GM12878 (cell line): ENCODE measurements at regions not wholly inside any gene's neighbourhood (a gene's known extent, or its start where the extent isn't known, plus 50 kb on each side); places are given as distances from the start of the nearest gene placed in this dataset.

ENCODE experiments used
- ATAC-seq: fragments of 200-7000 bp; cut with Tn5 transposase; 3 replicates; pipeline ENCODE4 v1.9.1; 2020; ENCODE audit warnings: mild to moderate bottlenecking, moderate library complexity
- BruUV-seq: library from RNA; stranded (reverse); fragments of 400-500 nt; replicated peaks from 2 replicates; lab custom pipeline; 2021; lab: Mats Ljungman, UMichigan
- CTCF ChIA-PET: fragments of 300-600 bp; sonication (Branson Sonifier 250); formaldehyde crosslinking; extraction: SDS; loops from one replicate; lab custom pipeline; 2021; ENCODE audit warnings: inconsistent platforms; lab: Yijun Ruan, JAX
- POLR2A ChIA-PET: fragments of 350-600 bp; formaldehyde crosslinking; extraction: SDS; loops from one replicate; lab custom pipeline; 2021; ENCODE audit warnings: inconsistent platforms; lab: Charles Lee
- RAD21 ChIA-PET: fragments of 300-600 bp; sonication (Branson Sonifier 250); formaldehyde crosslinking; loops from one replicate; lab custom pipeline; 2023; ENCODE audit warnings: antibody characterized with exemption; ENCODE audit not compliant: unreplicated experiment; lab: Charles Lee
- SMC1A ChIA-PET: fragments of 300-600 bp; sonication (Branson Sonifier 250); formaldehyde crosslinking; loops from one replicate; lab custom pipeline; 2023; ENCODE audit not compliant: unreplicated experiment, uncharacterized antibody; lab: Charles Lee
- DNase-seq: peaks from one replicate; pipeline ENCODE4 v3.0.0-alpha.2; 2011; ENCODE audit warnings: low read depth, low spot score
- FAIRE-seq: peaks from 3 replicates; lab custom pipeline; 2011; peaks lifted over from hg19 to GRCh38; lab: Jason Lieb, UNC
- H2AFZ ChIP-seq: 2 replicates; pipeline ENCODE4 v1.6.0; 2011; ENCODE audit warnings: low read depth, low read length, control low read depth; ENCODE audit not compliant: control insufficient read depth
- H3K27ac ChIP-seq: 2 replicates; pipeline ENCODE4 v1.5.1; 2011; ENCODE audit warnings: control low read depth; ENCODE audit not compliant: control insufficient read depth, insufficient read depth
- H3K27me3 ChIP-seq, 2 experiments: replicated peaks in 1 of 2; 2 replicates each; pipeline versions ENCODE4 v1.6.0 to v1.6.1; 2011; ENCODE audit warnings: low read length in 1 of 2; ENCODE audit not compliant: control insufficient read depth in 2 of 2, insufficient read depth in 2 of 2
- H3K36me3 ChIP-seq, 2 experiments: 2 replicates each; pipeline ENCODE4 v1.5.1; 2011; ENCODE audit warnings: low read length in 1 of 2; ENCODE audit not compliant: control insufficient read depth in 2 of 2, insufficient read depth in 2 of 2
- H3K4me1 ChIP-seq: 2 replicates; pipeline ENCODE4 v1.6.1; 2011; ENCODE audit warnings: mild to moderate bottlenecking, low read length, moderate library complexity, mixed read lengths; ENCODE audit not compliant: control insufficient read depth, insufficient read depth
- H3K4me2 ChIP-seq: 2 replicates; pipeline ENCODE4 v1.6.0; 2011; ENCODE audit warnings: control low read depth; ENCODE audit not compliant: control insufficient read depth, insufficient read depth
- H3K4me3 ChIP-seq: fragments of 200-600 bp; sonication (generic); 2 replicates; pipeline ENCODE4 v1.5.1; 2016
- H3K79me2 ChIP-seq: 2 replicates; pipeline ENCODE4 v1.6.0; 2011; ENCODE audit warnings: low read length; ENCODE audit not compliant: control insufficient read depth, insufficient read depth
- H3K9ac ChIP-seq: 2 replicates; pipeline ENCODE4 v1.8.0; 2011; ENCODE audit warnings: low read length, control low read depth, mixed read lengths; ENCODE audit not compliant: control insufficient read depth, insufficient read depth
- H3K9me3 ChIP-seq: replicated peaks from 3 replicates; pipeline ENCODE4 v1.5.1; 2011; ENCODE audit warnings: mild to moderate bottlenecking, low read length; ENCODE audit not compliant: control insufficient read depth, insufficient read depth
- H4K20me1 ChIP-seq: 2 replicates; pipeline ENCODE4 v1.6.0; 2011; ENCODE audit not compliant: control insufficient read depth, insufficient read depth
- BCL11A ChIP-seq: IDR thresholded peaks from 2 replicates; pipeline ENCODE4 v1.6.1; 2011; ENCODE audit warnings: low read depth, low read length
- BHLHE40 ChIP-seq, 2 experiments: fragments of 450-650 bp in 1 of 2; IDR thresholded peaks; 2 replicates each; pipeline ENCODE4 v1.6.1; 2011 to 2017; ENCODE audit warnings: low read depth in 2 of 2, borderline replicate concordance in 1 of 2, improper control_type of control experiment in 1 of 2, low read length in 1 of 2, mild to moderate bottlenecking in 1 of 2
- EED ChIP-seq: sonication (generic); IDR thresholded peaks from 2 replicates; pipeline ENCODE4 v1.6.1; 2016; ENCODE audit warnings: antibody characterized with exemption, low read depth
- IRF4 ChIP-seq: IDR thresholded peaks from 2 replicates; pipeline ENCODE4 v1.6.1; 2011; ENCODE audit warnings: low read depth, low read length
- MEF2A ChIP-seq: IDR thresholded peaks from 2 replicates; pipeline ENCODE4 v1.6.1; 2011; ENCODE audit warnings: low read depth, mild to moderate bottlenecking, low read length, moderate library complexity; ENCODE audit not compliant: insufficient read depth
- MTA3 ChIP-seq: IDR thresholded peaks from 2 replicates; pipeline ENCODE4 v1.6.1; 2012; ENCODE audit warnings: low read length, inconsistent platforms, borderline replicate concordance
- NBN ChIP-seq: fragments of 450-650 bp; IDR thresholded peaks from 2 replicates; pipeline ENCODE4 v1.6.1; 2016
- NFYB ChIP-seq: IDR thresholded peaks from 2 replicates; pipeline ENCODE4 v1.6.1; 2011; ENCODE audit warnings: low read depth, mild to moderate bottlenecking, low read length, improper control_type of control experiment, moderate library complexity; ENCODE audit not compliant: insufficient read depth
- RFX5 ChIP-seq: IDR thresholded peaks from 2 replicates; pipeline ENCODE4 v1.6.1; 2011; ENCODE audit warnings: low read depth, low read length, improper control_type of control experiment
- SREBF1 ChIP-seq: IDR thresholded peaks from 2 replicates; pipeline ENCODE4 v1.6.1; 2012; ENCODE audit warnings: mild to moderate bottlenecking, low read length
- SRF ChIP-seq, 2 experiments: IDR thresholded peaks; 2 replicates each; pipeline ENCODE4 v1.6.1; 2011; ENCODE audit warnings: low read depth in 2 of 2, low read length in 2 of 2, mild to moderate bottlenecking in 1 of 2, moderate library complexity in 1 of 2
- TBL1XR1 ChIP-seq: IDR thresholded peaks from 2 replicates; pipeline ENCODE4 v1.6.1; 2012; ENCODE audit warnings: low read depth, low read length, improper control_type of control experiment
- ZNF217 ChIP-seq: fragments of 450-650 bp; IDR thresholded peaks from 2 replicates; pipeline ENCODE4 v1.6.1; 2017; ENCODE audit warnings: antibody characterized with exemption, mild to moderate bottlenecking
- WGBS: methylation state at CpG from one replicate; pipeline ENCODE4 v1.1.6; 2016; ENCODE audit warnings: low lambda C conversion rate; ENCODE audit not compliant: insufficient replicate concordance, insufficient coverage; ENCODE audit errors: missing lambda C conversion rate; 5-methylcytosine and 5-hydroxymethylcytosine counted together
- in situ Hi-C: fragments of 300-500 bp; cut with MboI; formaldehyde crosslinking; loops from 9 replicates; pipeline ENCODE4 v1.14.3; 2018; ENCODE audit warnings: mixed read lengths
- intact Hi-C: fragments of 100-400 bp; cut with micrococcal nuclease; formaldehyde crosslinking; loops from one replicate; pipeline ENCODE4 v1.14.2; 2022; ENCODE audit not compliant: unreplicated experiment
- TF ChIP-seq, protein P1 (sequence below): fragments of 450-650 bp; IDR thresholded peaks from 2 replicates; pipeline ENCODE4 v1.6.1; 2014; ENCODE audit warnings: mild to moderate bottlenecking
- TF ChIP-seq, protein P2 (sequence below): IDR thresholded peaks from 2 replicates; pipeline ENCODE4 v1.6.1; 2012; ENCODE audit warnings: mild to moderate bottlenecking, low read depth, low read length

- TF ChIP-seq EED (no peak), NBN (no peak), IRF4 (no peak), ZNF217 (no peak)
- TF ChIP-seq, protein P1, sequence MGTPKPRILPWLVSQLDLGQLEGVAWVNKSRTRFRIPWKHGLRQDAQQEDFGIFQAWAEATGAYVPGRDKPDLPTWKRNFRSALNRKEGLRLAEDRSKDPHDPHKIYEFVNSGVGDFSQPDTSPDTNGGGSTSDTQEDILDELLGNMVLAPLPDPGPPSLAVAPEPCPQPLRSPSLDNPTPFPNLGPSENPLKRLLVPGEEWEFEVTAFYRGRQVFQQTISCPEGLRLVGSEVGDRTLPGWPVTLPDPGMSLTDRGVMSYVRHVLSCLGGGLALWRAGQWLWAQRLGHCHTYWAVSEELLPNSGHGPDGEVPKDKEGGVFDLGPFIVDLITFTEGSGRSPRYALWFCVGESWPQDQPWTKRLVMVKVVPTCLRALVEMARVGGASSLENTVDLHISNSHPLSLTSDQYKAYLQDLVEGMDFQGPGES, result no peak
These were observed 74.5 kb downstream of the ZNF22 start (continued) for GRCh38 chr10:45075216-45075615.

GRCh38 chr10:45075826-45076380 lies 75.2 kb downstream of the ZNF22 start:
- H3K4me1 ChIP-seq, result no peaks in the 10 kb centered on the region
- no peaks in the 10 kb centered on the region for H3K79me2 ChIP-seq
- H3K27ac ChIP-seq, result no peak overlapping the region
- no peak overlapping the region for H3K4me3 ChIP-seq
- ChIA-PET CTCF (no interaction called here), SMC1A (interaction anchor here (1.1 kb wide), 1 partner anchor 14 kb away, joined by 3 read pairs; no protein-coding TSS in a partner anchor), RAD21 (no interaction called here), POLR2A (no interaction called here)
- intact Hi-C loops (no loop called here), in situ Hi-C loops (no loop called here)
- no peaks in the 10 kb centered on the region; a peak in 1 of 4 replicates for H3K27me3 ChIP-seq
- no peak for DNase-seq
- no peaks in the 10 kb centered on the region; the same call in 2 of the 3 replicates for H3K9me3 ChIP-seq
- TF ChIP-seq BCL11A (no peak), TBL1XR1 (no peak), SRF (IDR thresholded peaks at IDR 0.05; ENCODE audit: low read depth in 2 of 2, low read length in 2 of 2) (no peak), BHLHE40 (IDR thresholded peaks at IDR 0.05; ENCODE audit: borderline replicate concordance in 1 of 2, low read depth in 2 of 2, low read length in 1 of 2) (no peak), SREBF1 (no peak), MTA3 (no peak), MEF2A (no peak), RFX5 (no peak), NFYB (no peak)
- TF ChIP-seq, protein P2, sequence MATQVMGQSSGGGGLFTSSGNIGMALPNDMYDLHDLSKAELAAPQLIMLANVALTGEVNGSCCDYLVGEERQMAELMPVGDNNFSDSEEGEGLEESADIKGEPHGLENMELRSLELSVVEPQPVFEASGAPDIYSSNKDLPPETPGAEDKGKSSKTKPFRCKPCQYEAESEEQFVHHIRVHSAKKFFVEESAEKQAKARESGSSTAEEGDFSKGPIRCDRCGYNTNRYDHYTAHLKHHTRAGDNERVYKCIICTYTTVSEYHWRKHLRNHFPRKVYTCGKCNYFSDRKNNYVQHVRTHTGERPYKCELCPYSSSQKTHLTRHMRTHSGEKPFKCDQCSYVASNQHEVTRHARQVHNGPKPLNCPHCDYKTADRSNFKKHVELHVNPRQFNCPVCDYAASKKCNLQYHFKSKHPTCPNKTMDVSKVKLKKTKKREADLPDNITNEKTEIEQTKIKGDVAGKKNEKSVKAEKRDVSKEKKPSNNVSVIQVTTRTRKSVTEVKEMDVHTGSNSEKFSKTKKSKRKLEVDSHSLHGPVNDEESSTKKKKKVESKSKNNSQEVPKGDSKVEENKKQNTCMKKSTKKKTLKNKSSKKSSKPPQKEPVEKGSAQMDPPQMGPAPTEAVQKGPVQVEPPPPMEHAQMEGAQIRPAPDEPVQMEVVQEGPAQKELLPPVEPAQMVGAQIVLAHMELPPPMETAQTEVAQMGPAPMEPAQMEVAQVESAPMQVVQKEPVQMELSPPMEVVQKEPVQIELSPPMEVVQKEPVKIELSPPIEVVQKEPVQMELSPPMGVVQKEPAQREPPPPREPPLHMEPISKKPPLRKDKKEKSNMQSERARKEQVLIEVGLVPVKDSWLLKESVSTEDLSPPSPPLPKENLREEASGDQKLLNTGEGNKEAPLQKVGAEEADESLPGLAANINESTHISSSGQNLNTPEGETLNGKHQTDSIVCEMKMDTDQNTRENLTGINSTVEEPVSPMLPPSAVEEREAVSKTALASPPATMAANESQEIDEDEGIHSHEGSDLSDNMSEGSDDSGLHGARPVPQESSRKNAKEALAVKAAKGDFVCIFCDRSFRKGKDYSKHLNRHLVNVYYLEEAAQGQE, result no peak
- FAIRE-seq, result no peak
- no peak for ATAC-seq
- H3K9ac ChIP-seq, result no peak overlapping the region
- no peaks in the 10 kb centered on the region for H4K20me1 ChIP-seq
- H3K36me3 ChIP-seq, result no peaks in the 10 kb centered on the region
- no TSS peak for BruUV-seq
- H2AFZ ChIP-seq, result no peak overlapping the region
- WGBS, result 5% methylated on average over 6 of the region's 6 CpGs
- no peak overlapping the region for H3K4me2 ChIP-seq
